ENCODE measurements at regions not wholly inside any gene's neighbourhood (a gene's known extent, or its start where the extent isn't known, plus 50 kb on each side); places are given as distances from the start of the nearest gene placed in this dataset.

DNA sequence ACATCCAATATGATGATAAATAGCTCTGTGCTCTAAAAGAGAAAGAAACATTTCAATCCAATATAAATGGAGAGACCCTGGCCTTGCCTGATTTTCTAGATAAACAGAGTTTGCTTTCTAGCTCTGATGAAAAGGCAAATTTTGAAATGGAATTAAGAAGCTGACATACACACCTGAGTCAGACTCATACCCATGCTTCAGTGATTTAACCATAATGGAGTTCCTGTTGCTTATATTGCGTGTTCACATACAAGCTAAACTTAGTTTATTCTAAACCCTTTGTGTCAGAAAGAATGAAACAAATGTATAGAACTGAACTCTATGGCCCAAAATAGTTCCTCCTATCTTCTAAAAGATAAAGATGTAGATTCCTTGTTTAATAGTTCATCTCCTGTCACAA, 760.8 kb upstream of the ARPP21 start (continued):
- TF ChIP-seq, protein P1, sequence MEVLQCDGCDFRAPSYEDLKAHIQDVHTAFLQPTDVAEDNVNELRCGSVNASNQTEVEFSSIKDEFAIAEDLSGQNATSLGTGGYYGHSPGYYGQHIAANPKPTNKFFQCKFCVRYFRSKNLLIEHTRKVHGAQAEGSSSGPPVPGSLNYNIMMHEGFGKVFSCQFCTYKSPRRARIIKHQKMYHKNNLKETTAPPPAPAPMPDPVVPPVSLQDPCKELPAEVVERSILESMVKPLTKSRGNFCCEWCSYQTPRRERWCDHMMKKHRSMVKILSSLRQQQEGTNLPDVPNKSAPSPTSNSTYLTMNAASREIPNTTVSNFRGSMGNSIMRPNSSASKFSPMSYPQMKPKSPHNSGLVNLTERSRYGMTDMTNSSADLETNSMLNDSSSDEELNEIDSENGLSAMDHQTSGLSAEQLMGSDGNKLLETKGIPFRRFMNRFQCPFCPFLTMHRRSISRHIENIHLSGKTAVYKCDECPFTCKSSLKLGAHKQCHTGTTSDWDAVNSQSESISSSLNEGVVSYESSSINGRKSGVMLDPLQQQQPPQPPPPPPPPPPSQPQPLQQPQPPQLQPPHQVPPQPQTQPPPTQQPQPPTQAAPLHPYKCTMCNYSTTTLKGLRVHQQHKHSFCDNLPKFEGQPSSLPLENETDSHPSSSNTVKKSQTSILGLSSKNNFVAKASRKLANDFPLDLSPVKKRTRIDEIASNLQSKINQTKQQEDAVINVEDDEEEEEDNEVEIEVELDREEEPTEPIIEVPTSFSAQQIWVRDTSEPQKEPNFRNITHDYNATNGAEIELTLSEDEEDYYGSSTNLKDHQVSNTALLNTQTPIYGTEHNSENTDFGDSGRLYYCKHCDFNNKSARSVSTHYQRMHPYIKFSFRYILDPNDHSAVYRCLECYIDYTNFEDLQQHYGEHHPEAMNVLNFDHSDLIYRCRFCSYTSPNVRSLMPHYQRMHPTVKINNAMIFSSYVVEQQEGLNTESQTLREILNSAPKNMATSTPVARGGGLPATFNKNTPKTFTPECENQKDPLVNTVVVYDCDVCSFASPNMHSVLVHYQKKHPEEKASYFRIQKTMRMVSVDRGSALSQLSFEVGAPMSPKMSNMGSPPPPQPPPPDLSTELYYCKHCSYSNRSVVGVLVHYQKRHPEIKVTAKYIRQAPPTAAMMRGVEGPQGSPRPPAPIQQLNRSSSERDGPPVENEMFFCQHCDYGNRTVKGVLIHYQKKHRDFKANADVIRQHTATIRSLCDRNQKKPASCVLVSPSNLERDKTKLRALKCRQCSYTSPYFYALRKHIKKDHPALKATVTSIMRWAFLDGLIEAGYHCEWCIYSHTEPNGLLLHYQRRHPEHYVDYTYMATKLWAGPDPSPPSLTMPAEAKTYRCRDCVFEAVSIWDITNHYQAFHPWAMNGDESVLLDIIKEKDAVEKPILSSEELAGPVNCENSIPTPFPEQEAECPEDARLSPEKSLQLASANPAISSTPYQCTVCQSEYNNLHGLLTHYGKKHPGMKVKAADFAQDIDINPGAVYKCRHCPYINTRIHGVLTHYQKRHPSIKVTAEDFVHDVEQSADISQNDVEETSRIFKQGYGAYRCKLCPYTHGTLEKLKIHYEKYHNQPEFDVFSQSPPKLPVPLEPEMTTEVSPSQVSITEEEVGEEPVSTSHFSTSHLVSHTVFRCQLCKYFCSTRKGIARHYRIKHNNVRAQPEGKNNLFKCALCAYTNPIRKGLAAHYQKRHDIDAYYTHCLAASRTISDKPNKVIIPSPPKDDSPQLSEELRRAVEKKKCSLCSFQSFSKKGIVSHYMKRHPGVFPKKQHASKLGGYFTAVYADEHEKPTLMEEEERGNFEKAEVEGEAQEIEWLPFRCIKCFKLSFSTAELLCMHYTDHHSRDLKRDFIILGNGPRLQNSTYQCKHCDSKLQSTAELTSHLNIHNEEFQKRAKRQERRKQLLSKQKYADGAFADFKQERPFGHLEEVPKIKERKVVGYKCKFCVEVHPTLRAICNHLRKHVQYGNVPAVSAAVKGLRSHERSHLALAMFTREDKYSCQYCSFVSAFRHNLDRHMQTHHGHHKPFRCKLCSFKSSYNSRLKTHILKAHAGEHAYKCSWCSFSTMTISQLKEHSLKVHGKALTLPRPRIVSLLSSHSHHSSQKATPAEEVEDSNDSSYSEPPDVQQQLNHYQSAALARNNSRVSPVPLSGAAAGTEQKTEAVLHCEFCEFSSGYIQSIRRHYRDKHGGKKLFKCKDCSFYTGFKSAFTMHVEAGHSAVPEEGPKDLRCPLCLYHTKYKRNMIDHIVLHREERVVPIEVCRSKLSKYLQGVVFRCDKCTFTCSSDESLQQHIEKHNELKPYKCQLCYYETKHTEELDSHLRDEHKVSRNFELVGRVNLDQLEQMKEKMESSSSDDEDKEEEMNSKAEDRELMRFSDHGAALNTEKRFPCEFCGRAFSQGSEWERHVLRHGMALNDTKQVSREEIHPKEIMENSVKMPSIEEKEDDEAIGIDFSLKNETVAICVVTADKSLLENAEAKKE (CRISPR knock-in tag; IDR thresholded peaks at IDR 0.05), result no peak
- TF ChIP-seq, protein P2, sequence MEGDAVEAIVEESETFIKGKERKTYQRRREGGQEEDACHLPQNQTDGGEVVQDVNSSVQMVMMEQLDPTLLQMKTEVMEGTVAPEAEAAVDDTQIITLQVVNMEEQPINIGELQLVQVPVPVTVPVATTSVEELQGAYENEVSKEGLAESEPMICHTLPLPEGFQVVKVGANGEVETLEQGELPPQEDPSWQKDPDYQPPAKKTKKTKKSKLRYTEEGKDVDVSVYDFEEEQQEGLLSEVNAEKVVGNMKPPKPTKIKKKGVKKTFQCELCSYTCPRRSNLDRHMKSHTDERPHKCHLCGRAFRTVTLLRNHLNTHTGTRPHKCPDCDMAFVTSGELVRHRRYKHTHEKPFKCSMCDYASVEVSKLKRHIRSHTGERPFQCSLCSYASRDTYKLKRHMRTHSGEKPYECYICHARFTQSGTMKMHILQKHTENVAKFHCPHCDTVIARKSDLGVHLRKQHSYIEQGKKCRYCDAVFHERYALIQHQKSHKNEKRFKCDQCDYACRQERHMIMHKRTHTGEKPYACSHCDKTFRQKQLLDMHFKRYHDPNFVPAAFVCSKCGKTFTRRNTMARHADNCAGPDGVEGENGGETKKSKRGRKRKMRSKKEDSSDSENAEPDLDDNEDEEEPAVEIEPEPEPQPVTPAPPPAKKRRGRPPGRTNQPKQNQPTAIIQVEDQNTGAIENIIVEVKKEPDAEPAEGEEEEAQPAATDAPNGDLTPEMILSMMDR (conservative IDR thresholded peaks at IDR 0.05; ENCODE audit: low read depth in 2 of 2), result no peak
- TF ChIP-seq POLR2AphosphoS5 (IDR thresholded peaks at IDR 0.05; ENCODE audit: low read depth) (no peak), REST (IDR thresholded peaks at IDR 0.05; ENCODE audit: unreplicated experiment) (no peak), ZNF331 (CRISPR knock-in tag; IDR thresholded peaks at IDR 0.05; ENCODE audit: low read depth) (no peak)

Data from GM23338 (cell line).